GM19043 (cell line): ENCODE measurements at regions not wholly inside any gene's neighbourhood (a gene's known extent, or its start where the extent isn't known, plus 50 kb on each side); places are given as distances from the start of the nearest gene placed in this dataset.

Experiments used
- ATAC-seq: cut with Tn5 transposase; IDR thresholded peaks from one replicate; pipeline ENCODE4 v1.9.1; 2021; ENCODE audit warnings: low read depth; ENCODE audit not compliant: unreplicated experiment

- no peak for ATAC-seq
Observed at GRCh38 chr4:184879271-184879670, 53.5 kb upstream of the ACSL1 start.

GRCh38 chr4:184882276-184882675 is 56.5 kb upstream of the ACSL1 start:
- ATAC-seq, result no peak

GRCh38 chr4:184883024-184883423 is 57.3 kb upstream of the ACSL1 start:
- ATAC-seq, result no peak

GRCh38 chr4:184884883-184885282 is 59.1 kb upstream of the ACSL1 start:
- ATAC-seq, result no peak

GRCh38 chr4:184885602-184886001 is 59.8 kb upstream of the ACSL1 start:
- ATAC-seq, result no peak

GRCh38 chr4:184887333-184887732 is 61.6 kb upstream of the ACSL1 start:
- ATAC-seq, result no peak

- ATAC-seq, result no peak
Observed at GRCh38 chr4:184887947-184888346, 62.2 kb upstream of the ACSL1 start.

- ATAC-seq, result no peak
Observed at GRCh38 chr4:184889666-184890335, 64.0 kb upstream of the ACSL1 start.

- no peak for ATAC-seq
Observed at GRCh38 chr4:184890499-184890898, 64.7 kb upstream of the ACSL1 start.

- ATAC-seq, result no peak
Observed at GRCh38 chr4:184891816-184892397, 66.1 kb upstream of the ACSL1 start.

- ATAC-seq, result no peak
Observed at GRCh38 chr4:184892999-184893398, 67.2 kb upstream of the ACSL1 start.

- ATAC-seq, result no peak
Observed at GRCh38 chr4:184893801-184894571, 68.2 kb upstream of the ACSL1 start.

GRCh38 chr4:184895012-184895695 is 69.4 kb upstream of the ACSL1 start:
- no peak for ATAC-seq

- ATAC-seq, result peak; percentile 58
Observed at GRCh38 chr4:184896868-184897715, 71.3 kb upstream of the ACSL1 start.

- no peak for ATAC-seq
Observed at GRCh38 chr4:184897895-184898294, 72.1 kb upstream of the ACSL1 start.

GRCh38 chr4:184898793-184899192 is 73.0 kb upstream of the ACSL1 start:
- ATAC-seq, result no peak

- ATAC-seq, result no peak
Observed at GRCh38 chr4:184899261-184900134, 73.7 kb upstream of the ACSL1 start.

- ATAC-seq, result no peak
Observed at GRCh38 chr4:184900184-184900583, 74.4 kb upstream of the ACSL1 start.

- no peak for ATAC-seq
Observed at GRCh38 chr4:184902550-184902949, 76.8 kb upstream of the ACSL1 start.
